ENCODE measurements at regions not wholly inside any gene's neighbourhood (a gene's known extent, or its start where the extent isn't known, plus 50 kb on each side); places are given as distances from the start of the nearest gene placed in this dataset.

DNA sequence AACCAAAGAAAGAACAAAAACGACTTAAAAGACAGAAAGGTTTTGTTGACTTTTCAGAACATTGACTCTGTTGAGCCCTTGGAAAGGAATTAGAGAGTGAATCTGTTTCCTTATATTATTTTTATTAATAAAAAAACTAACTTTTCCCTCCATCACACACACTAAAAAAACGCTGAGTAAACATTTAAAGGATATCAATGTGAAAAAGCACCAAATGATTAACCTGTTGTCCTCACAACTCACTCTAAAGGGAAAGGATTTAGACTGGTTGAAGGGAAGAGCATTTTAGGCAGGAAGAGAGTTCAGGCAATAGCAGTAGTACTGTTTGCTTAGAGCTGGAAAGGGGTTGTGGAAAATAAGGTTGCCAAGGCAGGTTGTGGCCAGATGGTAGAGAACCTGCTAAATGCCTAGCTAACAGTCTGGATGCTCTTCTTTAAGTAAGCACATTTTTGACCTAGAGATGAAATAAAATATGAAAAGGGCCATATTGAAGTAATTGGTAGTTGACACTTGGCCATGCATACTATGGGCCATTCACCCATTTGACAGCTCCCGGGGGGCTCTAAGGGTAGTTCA is 98.0 kb upstream of the NDP start:
- Histone ChIP-seq H3K27ac (no peak overlapping the region), H3K4me3 (no peak overlapping the region), H3K27me3 (ENCODE audit: low read depth) (no peaks in the 10 kb centered on the region), H3K36me3 (no peaks in the 10 kb centered on the region), H3K9me3 (no peaks in the 10 kb centered on the region), H3K4me1 (no peaks in the 10 kb centered on the region)
- TF ChIP-seq, protein P1, sequence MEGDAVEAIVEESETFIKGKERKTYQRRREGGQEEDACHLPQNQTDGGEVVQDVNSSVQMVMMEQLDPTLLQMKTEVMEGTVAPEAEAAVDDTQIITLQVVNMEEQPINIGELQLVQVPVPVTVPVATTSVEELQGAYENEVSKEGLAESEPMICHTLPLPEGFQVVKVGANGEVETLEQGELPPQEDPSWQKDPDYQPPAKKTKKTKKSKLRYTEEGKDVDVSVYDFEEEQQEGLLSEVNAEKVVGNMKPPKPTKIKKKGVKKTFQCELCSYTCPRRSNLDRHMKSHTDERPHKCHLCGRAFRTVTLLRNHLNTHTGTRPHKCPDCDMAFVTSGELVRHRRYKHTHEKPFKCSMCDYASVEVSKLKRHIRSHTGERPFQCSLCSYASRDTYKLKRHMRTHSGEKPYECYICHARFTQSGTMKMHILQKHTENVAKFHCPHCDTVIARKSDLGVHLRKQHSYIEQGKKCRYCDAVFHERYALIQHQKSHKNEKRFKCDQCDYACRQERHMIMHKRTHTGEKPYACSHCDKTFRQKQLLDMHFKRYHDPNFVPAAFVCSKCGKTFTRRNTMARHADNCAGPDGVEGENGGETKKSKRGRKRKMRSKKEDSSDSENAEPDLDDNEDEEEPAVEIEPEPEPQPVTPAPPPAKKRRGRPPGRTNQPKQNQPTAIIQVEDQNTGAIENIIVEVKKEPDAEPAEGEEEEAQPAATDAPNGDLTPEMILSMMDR (IDR thresholded peaks at IDR 0.05), result no peak
- DNase-seq (no peak), ATAC-seq (no peak)
- intact Hi-C loops (cut with DNase I), result no loop called here

DNA sequence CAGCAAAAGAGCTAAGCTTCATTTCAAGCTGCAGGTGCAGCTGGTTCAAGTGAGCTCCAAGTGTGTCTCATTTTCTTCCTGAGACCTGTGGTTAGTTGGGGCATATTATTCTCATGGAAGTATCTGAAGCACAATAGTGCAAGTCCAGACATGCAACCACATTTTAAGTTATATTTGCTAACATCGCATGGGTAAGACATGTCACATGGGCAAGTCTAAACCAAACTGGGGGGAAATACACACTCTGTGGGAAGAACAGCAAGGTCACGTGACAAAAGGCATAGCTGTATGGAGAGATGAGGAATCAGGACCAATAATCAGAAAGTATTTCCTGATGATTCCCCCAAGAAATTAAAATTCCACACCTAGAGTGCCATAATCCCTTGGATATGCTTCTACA is 94.9 kb upstream of the NDP start:
- no peaks in the 10 kb centered on the region for H3K4me1 ChIP-seq
- no peaks in the 10 kb centered on the region for H3K36me3 ChIP-seq
- no peaks in the 10 kb centered on the region for H3K9me3 ChIP-seq
- no peak overlapping the region for H3K27ac ChIP-seq
- TF ChIP-seq, protein P1 (IDR thresholded peaks at IDR 0.05), result no peak
- intact Hi-C loops (cut with DNase I), result no loop called here
- no peaks in the 10 kb centered on the region for H3K27me3 ChIP-seq (ENCODE audit: low read depth)
- ATAC-seq (no peak), DNase-seq (no peak)
- no peak overlapping the region for H3K4me3 ChIP-seq

DNA sequence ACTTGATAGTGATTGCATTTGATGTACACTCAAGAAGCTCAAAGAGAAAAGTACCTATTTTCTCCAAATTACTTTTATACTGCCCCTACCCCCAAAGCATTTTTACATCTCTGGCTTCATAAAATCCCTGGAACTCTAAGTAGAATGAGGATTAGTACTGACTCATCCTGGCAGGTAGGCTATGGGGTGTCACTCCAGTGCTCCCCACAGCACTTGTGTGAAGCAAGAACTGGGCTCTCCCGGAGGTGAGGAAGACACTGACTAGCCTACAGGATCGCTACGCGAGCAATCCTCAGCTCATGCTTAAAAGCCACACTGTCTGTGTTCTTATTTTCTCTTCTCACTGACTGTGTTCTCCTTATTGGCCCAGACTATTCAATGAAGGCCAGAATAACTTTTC is 90.4 kb upstream of the NDP start:
- intact Hi-C loops (cut with DNase I), result no loop called here
- no peak overlapping the region for H3K27ac ChIP-seq
- no peaks in the 10 kb centered on the region for H3K9me3 ChIP-seq
- no peak overlapping the region for H3K4me3 ChIP-seq
- TF ChIP-seq, protein P1 (IDR thresholded peaks at IDR 0.05), result no peak
- H3K27me3 ChIP-seq (ENCODE audit: low read depth), result no peaks in the 10 kb centered on the region
- H3K36me3 ChIP-seq, result no peaks in the 10 kb centered on the region
- DNase-seq (no peak), ATAC-seq (no peak)
- no peaks in the 10 kb centered on the region for H3K4me1 ChIP-seq

DNA sequence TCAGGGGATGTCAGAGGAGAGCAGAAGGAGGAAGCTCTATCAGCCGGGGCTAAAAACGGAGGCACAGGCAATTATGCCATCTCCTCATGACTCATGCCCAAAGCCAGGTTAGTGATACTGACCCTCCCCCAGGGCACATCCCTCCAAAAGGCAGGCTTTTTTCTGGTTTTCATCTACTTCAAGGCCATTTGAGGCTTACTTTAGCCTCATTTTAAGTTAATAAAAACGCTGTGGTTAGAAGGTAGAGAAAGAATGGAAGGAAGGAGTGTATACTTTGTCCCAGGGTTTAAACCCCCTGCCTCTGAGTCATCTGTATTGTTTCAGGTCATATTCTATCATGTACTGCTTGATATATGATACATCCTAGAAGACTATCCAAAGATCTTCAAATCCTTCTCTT is 89.7 kb upstream of the NDP start:
- intact Hi-C loops (cut with DNase I), result no loop called here
- no peak for DNase-seq
- Histone ChIP-seq H3K27ac (no peak overlapping the region), H3K4me3 (no peak overlapping the region), H3K4me1 (no peaks in the 10 kb centered on the region), H3K36me3 (no peaks in the 10 kb centered on the region), H3K27me3 (ENCODE audit: low read depth) (no peaks in the 10 kb centered on the region), H3K9me3 (no peaks in the 10 kb centered on the region)
- ATAC-seq, result no peak
- TF ChIP-seq, protein P1 (IDR thresholded peaks at IDR 0.05), result no peak

DNA sequence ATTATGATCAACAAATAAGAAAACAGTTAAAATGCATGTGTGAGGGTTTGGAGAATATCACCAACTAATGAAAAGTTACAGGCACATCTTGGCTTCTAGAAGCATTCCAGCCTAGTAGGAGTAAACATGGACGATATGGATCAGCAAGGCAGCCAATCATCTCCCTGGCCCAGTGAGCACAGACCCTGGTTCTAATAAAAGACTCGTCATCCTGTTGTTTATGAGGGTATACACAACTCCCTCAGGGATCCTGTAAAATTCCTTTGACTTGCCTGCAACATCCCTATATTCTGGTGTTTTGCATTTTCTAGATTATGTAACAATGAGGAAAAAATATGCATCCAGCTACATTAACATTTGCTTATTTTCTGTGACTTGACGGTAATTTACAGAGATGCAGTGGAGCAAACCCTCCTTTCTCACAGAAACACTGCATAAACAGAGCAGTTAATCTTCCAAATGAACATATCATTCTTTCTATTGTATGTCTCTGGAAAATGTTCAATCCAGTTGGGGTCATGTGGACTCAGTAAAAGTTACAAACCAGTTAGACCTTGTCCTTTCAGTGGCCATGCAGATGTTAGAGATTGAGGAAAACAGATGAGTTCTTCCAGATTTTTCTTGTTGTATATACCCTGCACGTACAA is 88.9 kb upstream of the NDP start:
- Histone ChIP-seq H3K27ac (no peak overlapping the region), H3K4me1 (no peaks in the 10 kb centered on the region), H3K9me3 (no peaks in the 10 kb centered on the region), H3K36me3 (no peaks in the 10 kb centered on the region), H3K27me3 (ENCODE audit: low read depth) (no peaks in the 10 kb centered on the region), H3K4me3 (no peak overlapping the region)
- no peak for DNase-seq
- ATAC-seq, result no peak
- TF ChIP-seq, protein P1 (IDR thresholded peaks at IDR 0.05), result no peak
- intact Hi-C loops (cut with DNase I), result no loop called here
